NT2/D1 (cell line): ENCODE measurements at regions not wholly inside any gene's neighbourhood (a gene's known extent, or its start where the extent isn't known, plus 50 kb on each side); places are given as distances from the start of the nearest gene placed in this dataset.

Experiments used
- DNase-seq: peaks from one replicate; pipeline ENCODE4 v3.0.0-alpha.2; 2011; ENCODE audit warnings: low read depth, low spot score
- H3K27me3 ChIP-seq: 2 replicates; pipeline ENCODE4 v1.6.0; 2011; ENCODE audit warnings: mild to moderate bottlenecking; ENCODE audit not compliant: insufficient read length, insufficient read depth
- H3K36me3 ChIP-seq: 2 replicates; pipeline ENCODE4 v1.6.1; 2011; ENCODE audit warnings: mild to moderate bottlenecking, low read length, mixed read lengths; ENCODE audit not compliant: insufficient read depth, insufficient read length
- H3K4me1 ChIP-seq: 2 replicates; pipeline ENCODE4 v1.5.1; 2011; ENCODE audit not compliant: insufficient read depth, insufficient read length
- H3K4me3 ChIP-seq: 2 replicates; pipeline ENCODE4 v1.5.1; 2011; ENCODE audit warnings: low read depth; ENCODE audit not compliant: insufficient read length
- H3K9ac ChIP-seq: 2 replicates; pipeline ENCODE4 v1.6.0; 2011; ENCODE audit warnings: low read depth; ENCODE audit not compliant: insufficient read length
- H3K9me3 ChIP-seq: 2 replicates; pipeline ENCODE4 v1.5.1; 2011; ENCODE audit warnings: mild to moderate bottlenecking, low read length; ENCODE audit not compliant: insufficient read depth
- SUZ12 ChIP-seq: IDR thresholded peaks from 2 replicates; pipeline ENCODE4 v1.6.1; 2011; ENCODE audit not compliant: insufficient read length, insufficient read depth; ENCODE audit errors: extremely low read depth
- YY1 ChIP-seq: IDR thresholded peaks from 2 replicates; pipeline ENCODE4 v1.6.1; 2011; ENCODE audit not compliant: insufficient read length, insufficient read depth
- ZNF274 ChIP-seq: IDR thresholded peaks from 2 replicates; pipeline ENCODE4 v1.6.1; 2011; ENCODE audit warnings: mild to moderate bottlenecking, low read depth, low read length

- H3K27me3 ChIP-seq = no peaks in the 10 kb centered on the region
- no peaks in the 10 kb centered on the region for H3K36me3 ChIP-seq
- peak; percentile 2 for DNase-seq
- no peaks in the 10 kb centered on the region for H3K4me1 ChIP-seq
- H3K9ac ChIP-seq = no peak overlapping the region
- TF ChIP-seq YY1 (no peak), SUZ12 (no peak), ZNF274 (no peak)
- no peak overlapping the region for H3K4me3 ChIP-seq
- H3K9me3 ChIP-seq = no peaks in the 10 kb centered on the region
These were observed 118.0 kb upstream of the BRINP1 start for GRCh38 chr9:119487118-119487827.

DNA sequence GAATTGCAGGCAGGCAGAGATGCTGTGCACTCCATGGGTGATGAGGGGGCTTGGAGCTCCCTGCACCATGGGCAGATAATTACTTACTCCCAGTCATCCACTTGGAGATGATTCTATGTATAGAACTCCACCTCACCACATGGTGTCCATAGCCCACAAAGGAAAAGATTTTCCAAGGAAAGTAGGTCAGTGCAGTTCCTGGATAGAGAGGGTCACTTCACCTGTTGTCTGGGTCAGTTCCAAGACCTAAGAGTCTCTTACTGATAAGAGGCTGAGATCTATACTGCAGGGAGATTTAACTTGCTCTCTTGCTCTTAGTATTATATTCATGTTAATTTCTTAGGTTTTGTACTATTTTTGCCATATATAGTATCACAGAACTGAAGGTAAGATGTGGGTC is 113.9 kb upstream of the BRINP1 start:
- TF ChIP-seq SUZ12 (no peak), ZNF274 (no peak), YY1 (no peak)
- H3K4me1 ChIP-seq = no peaks in the 10 kb centered on the region
- no peak for DNase-seq
- H3K9ac ChIP-seq = no peak overlapping the region
- H3K9me3 ChIP-seq = no peaks in the 10 kb centered on the region
- H3K36me3 ChIP-seq = no peaks in the 10 kb centered on the region
- H3K27me3 ChIP-seq = no peaks in the 10 kb centered on the region
- no peak overlapping the region for H3K4me3 ChIP-seq

DNA sequence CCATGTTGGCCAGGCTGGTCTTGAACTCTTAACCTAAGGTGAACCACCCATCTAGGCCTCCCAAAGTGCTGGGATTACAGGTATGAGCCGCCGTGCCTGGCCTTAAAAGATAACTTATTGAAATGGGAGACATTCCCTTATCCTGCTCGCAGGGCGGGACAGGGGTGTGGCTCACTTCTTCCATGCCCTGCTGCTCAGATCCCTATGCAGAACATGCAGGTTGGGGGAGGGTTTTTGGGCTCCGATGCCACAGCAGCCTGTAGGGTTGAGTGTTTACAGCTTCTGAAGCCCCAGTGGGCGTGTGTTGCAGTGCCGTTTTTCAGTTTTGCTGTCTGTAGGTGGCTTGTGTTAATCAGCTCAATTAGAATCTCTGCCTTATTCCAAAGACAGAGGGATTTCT is 108.0 kb upstream of the BRINP1 start:
- no peak for DNase-seq
- H3K4me3 ChIP-seq = no peak overlapping the region
- no peaks in the 10 kb centered on the region for H3K4me1 ChIP-seq
- TF ChIP-seq YY1 (no peak), SUZ12 (no peak), ZNF274 (no peak)
- no peaks in the 10 kb centered on the region for H3K27me3 ChIP-seq
- H3K9me3 ChIP-seq = no peaks in the 10 kb centered on the region
- no peaks in the 10 kb centered on the region for H3K36me3 ChIP-seq
- H3K9ac ChIP-seq = no peak overlapping the region

DNA sequence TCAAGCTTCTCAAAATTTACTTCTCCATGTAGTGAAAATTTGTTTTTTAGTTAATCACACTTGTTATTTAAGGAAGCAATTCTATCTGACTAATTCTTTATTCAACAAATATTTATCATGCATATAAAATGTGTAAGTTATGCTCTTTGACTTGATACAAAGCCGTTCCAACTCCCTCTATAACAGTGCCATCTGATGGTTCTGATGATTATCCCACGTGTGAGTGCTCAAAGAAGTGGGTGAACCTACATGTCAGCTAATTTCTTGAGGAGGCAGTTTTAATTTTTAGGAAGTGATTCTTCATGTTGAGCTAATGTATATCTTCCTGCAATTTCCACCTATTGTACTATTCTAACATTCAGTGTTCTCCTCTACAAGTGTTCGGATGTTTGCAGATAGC is 88.8 kb upstream of the BRINP1 start:
- H3K36me3 ChIP-seq = no peaks in the 10 kb centered on the region
- H3K4me3 ChIP-seq = no peak overlapping the region
- H3K9me3 ChIP-seq = no peaks in the 10 kb centered on the region
- no peaks in the 10 kb centered on the region for H3K27me3 ChIP-seq
- no peaks in the 10 kb centered on the region for H3K4me1 ChIP-seq
- TF ChIP-seq YY1 = no peak
- TF ChIP-seq ZNF274 = no peak
- no peak for TF ChIP-seq SUZ12
- no peak overlapping the region for H3K9ac ChIP-seq
- DNase-seq = no peak

DNA sequence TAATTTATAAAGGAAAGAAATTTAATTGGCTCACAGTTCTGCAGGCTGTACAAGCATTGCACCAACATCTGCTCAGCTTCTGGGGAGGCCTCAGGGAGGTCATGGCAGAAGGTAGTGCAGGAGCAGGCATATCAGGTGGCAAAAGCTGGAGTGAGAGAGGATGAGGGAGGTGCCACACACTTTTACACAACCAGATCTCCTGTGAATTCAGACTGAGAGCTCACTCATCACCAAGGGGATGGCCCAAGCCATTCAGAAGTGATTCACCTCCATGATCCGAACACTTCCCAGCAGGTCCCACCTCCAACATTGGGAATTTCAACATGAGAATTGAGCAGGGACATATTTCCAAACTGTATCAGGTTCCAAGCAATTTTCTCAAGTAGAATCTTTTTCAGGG is 84.7 kb upstream of the BRINP1 start:
- no peak for DNase-seq
- no peaks in the 10 kb centered on the region for H3K9me3 ChIP-seq
- H3K9ac ChIP-seq = no peak overlapping the region
- H3K36me3 ChIP-seq = no peaks in the 10 kb centered on the region
- H3K4me1 ChIP-seq = no peaks in the 10 kb centered on the region
- no peak for TF ChIP-seq YY1
- TF ChIP-seq SUZ12 = no peak
- H3K27me3 ChIP-seq = no peaks in the 10 kb centered on the region
- H3K4me3 ChIP-seq = no peak overlapping the region

GRCh38 chr9:119453490-119453911 is 84.3 kb upstream of the BRINP1 start:
- no peak overlapping the region for H3K9ac ChIP-seq
- TF ChIP-seq ZNF274 (no peak), YY1 (no peak), SUZ12 (no peak)
- DNase-seq = no peak
- no peaks in the 10 kb centered on the region for H3K36me3 ChIP-seq
- no peaks in the 10 kb centered on the region for H3K27me3 ChIP-seq
- H3K4me1 ChIP-seq = no peaks in the 10 kb centered on the region
- H3K9me3 ChIP-seq = no peaks in the 10 kb centered on the region
- H3K4me3 ChIP-seq = no peak overlapping the region

DNA sequence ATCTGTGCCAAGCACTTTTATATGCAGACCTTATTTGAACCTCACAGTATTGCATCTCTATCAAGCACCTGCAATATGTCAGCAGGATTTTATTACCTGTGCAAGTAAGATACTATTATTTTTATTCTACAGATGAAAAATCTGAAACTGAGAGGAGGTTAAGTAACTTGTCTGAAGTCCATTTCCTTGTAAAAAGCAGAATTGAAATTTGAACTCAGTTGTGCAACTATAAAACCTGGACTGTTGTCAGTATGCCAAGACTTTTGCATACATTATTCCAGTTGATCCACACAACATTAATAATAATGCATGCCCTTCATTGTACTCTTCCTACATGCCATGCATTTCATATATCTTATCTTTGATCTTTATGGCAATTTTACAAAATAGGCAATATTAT is 82.2 kb upstream of the BRINP1 start:
- H3K27me3 ChIP-seq = no peaks in the 10 kb centered on the region
- DNase-seq = no peak

More for the DNA sequence above, 82.2 kb upstream of the BRINP1 start:
- H3K36me3 ChIP-seq = no peaks in the 10 kb centered on the region
- TF ChIP-seq SUZ12 (no peak), YY1 (no peak), ZNF274 (no peak)
- H3K9me3 ChIP-seq = no peaks in the 10 kb centered on the region
- H3K9ac ChIP-seq = no peak overlapping the region
- H3K4me3 ChIP-seq = no peak overlapping the region
- H3K4me1 ChIP-seq = no peaks in the 10 kb centered on the region
